Osteocyte (in vitro differentiated cells): ENCODE measurements at regions not wholly inside any gene's neighbourhood (a gene's known extent, or its start where the extent isn't known, plus 50 kb on each side); places are given as distances from the start of the nearest gene placed in this dataset.

ENCODE experiments used
- DNase-seq: peaks from one replicate; pipeline ENCODE4 v3.0.0; 2021; ENCODE audit warnings: mixed read lengths; ENCODE audit not compliant: unreplicated experiment; ENCODE audit errors: extremely low spot score
- H3K27ac Mint-ChIP-seq: one replicate; pipeline ENCODE4 v1.8.0; 2021; ENCODE audit warnings: mild to moderate bottlenecking, mixed read lengths; ENCODE audit not compliant: unreplicated experiment
- H3K27me3 Mint-ChIP-seq: one replicate; pipeline ENCODE4 v1.8.0; 2021; ENCODE audit warnings: mixed read lengths; ENCODE audit not compliant: unreplicated experiment
- H3K36me3 Mint-ChIP-seq: one replicate; pipeline ENCODE4 v1.8.0; 2021; ENCODE audit warnings: mixed read lengths; ENCODE audit not compliant: unreplicated experiment
- H3K4me1 Mint-ChIP-seq: one replicate; pipeline ENCODE4 v1.8.0; 2021; ENCODE audit warnings: mixed read lengths; ENCODE audit not compliant: unreplicated experiment
- H3K4me3 Mint-ChIP-seq: one replicate; pipeline ENCODE4 v1.8.0; 2021; ENCODE audit warnings: mild to moderate bottlenecking, moderate library complexity, mixed read lengths; ENCODE audit not compliant: unreplicated experiment
- H3K9me3 Mint-ChIP-seq: one replicate; pipeline ENCODE4 v1.8.0; 2021; ENCODE audit warnings: mixed read lengths; ENCODE audit not compliant: unreplicated experiment
- TF ChIP-seq, protein P1 (sequence below): fragments of 200-600 bp; sonication (generic); IDR thresholded peaks from 2 replicates; pipeline ENCODE4 v1.5.0; 2021; ENCODE audit warnings: antibody characterized with exemption, mild to moderate bottlenecking, moderate library complexity

GRCh38 chr18:2217356-2217755 lies 353.9 kb downstream of the METTL4 start:
- DNase-seq = no peak
- Mint-ChIP-seq H3K4me3 (no peak overlapping the region), H3K36me3 (no peaks in the 10 kb centered on the region), H3K9me3 (peaks cover 5% of the 10 kb centered on the region), H3K27me3 (peaks cover 44% of the 10 kb centered on the region), H3K27ac (no peak overlapping the region), H3K4me1 (no peaks in the 10 kb centered on the region)
- TF ChIP-seq, protein P1, sequence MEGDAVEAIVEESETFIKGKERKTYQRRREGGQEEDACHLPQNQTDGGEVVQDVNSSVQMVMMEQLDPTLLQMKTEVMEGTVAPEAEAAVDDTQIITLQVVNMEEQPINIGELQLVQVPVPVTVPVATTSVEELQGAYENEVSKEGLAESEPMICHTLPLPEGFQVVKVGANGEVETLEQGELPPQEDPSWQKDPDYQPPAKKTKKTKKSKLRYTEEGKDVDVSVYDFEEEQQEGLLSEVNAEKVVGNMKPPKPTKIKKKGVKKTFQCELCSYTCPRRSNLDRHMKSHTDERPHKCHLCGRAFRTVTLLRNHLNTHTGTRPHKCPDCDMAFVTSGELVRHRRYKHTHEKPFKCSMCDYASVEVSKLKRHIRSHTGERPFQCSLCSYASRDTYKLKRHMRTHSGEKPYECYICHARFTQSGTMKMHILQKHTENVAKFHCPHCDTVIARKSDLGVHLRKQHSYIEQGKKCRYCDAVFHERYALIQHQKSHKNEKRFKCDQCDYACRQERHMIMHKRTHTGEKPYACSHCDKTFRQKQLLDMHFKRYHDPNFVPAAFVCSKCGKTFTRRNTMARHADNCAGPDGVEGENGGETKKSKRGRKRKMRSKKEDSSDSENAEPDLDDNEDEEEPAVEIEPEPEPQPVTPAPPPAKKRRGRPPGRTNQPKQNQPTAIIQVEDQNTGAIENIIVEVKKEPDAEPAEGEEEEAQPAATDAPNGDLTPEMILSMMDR = no peak

DNA sequence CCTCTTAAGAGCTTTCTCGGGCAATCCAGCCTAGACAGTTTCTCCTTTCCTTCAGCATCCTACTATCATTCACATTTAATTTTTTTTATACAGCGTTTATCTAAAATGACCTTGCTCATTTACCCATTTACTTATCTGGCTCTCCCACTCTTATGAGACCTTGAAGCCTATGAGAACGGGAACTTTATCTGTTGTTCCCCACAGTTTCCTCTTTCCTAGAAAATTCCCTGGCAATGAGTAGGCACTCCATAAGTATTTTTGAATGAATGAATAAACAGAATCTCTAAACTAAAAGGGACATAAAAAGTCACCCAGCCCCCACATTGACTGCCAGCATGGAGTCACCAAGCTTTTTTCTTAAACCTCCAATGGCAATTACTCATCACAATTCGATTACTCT lies 353.2 kb downstream of the METTL4 start:
- TF ChIP-seq, protein P1 = no peak
- H3K27ac Mint-ChIP-seq = no peak overlapping the region
- H3K4me3 Mint-ChIP-seq = no peak overlapping the region
- H3K27me3 Mint-ChIP-seq = peaks cover 41% of the 10 kb centered on the region
- H3K9me3 Mint-ChIP-seq = peaks cover 5% of the 10 kb centered on the region
- no peaks in the 10 kb centered on the region for H3K36me3 Mint-ChIP-seq
- H3K4me1 Mint-ChIP-seq = no peaks in the 10 kb centered on the region
- no peak for DNase-seq

DNA sequence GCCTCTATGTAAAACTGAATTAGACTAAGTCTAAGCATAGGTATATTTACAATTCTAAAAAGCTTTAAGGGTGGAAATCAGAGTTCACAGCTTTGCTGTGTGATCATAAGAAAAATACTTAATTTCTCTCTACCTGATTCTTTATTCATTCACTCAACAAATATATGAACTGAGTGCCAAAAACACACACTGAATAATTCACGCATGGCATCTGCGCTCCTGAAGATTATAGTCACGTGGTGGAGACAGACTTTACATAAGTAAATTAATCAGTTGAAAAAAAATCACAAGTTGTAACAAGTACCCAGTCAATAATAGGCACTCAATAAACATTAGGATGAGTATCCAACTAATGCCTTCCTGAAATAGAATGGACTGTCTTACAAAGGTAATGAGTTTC lies 351.6 kb downstream of the METTL4 start:
- no peak for DNase-seq
- Mint-ChIP-seq H3K27ac (no peak overlapping the region), H3K27me3 (peaks cover 41% of the 10 kb centered on the region), H3K36me3 (no peaks in the 10 kb centered on the region), H3K4me1 (no peaks in the 10 kb centered on the region), H3K9me3 (no peaks in the 10 kb centered on the region), H3K4me3 (no peak overlapping the region)
- TF ChIP-seq, protein P1 = no peak

DNA sequence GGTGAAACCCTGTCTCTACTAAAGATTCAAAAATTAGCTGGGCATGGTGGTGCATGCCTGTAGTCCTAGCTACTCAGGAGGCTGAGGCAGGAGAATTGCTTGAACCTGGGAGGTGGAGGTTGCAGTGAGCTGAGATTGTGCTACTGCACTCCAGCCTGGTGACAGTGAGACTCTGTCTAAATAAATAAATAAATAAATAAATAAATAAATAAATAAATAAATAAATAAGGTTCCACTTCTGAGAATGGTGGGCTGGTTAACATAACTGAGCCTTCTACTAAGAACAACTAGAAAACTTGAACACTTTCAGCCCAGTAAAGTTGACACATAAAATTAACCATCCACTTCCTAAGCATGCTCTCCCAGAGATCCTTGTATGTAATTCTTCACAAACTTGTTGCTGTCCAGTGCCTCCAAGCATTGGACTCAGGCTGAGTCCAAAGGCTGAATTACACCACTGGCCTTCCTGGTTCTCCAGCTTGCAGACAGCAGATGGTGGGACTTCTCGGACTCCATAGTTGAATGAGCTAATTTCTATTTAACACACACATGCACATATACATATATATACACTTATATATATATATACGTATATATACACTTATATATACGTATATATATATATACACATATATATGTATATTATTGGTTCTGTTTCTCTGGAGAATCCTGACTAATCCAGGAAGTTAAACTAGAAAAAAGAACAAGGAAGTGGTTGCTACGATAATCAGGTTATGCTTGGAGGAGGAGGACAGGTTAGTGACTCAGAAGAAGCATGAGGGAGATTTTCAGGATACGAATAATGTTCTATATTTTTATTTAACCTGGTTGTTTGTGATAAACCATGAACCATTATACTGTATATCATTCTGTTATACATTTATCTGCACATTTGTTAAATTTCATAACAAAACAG lies 348.8 kb downstream of the METTL4 start:
- no peaks in the 10 kb centered on the region for H3K4me1 Mint-ChIP-seq
- H3K27ac Mint-ChIP-seq = no peak overlapping the region
- peaks cover 50% of the 10 kb centered on the region for H3K27me3 Mint-ChIP-seq
- H3K36me3 Mint-ChIP-seq = no peaks in the 10 kb centered on the region
- TF ChIP-seq, protein P1 = no peak
- H3K9me3 Mint-ChIP-seq = no peaks in the 10 kb centered on the region
- DNase-seq = no peak
- H3K4me3 Mint-ChIP-seq = no peak overlapping the region

DNA sequence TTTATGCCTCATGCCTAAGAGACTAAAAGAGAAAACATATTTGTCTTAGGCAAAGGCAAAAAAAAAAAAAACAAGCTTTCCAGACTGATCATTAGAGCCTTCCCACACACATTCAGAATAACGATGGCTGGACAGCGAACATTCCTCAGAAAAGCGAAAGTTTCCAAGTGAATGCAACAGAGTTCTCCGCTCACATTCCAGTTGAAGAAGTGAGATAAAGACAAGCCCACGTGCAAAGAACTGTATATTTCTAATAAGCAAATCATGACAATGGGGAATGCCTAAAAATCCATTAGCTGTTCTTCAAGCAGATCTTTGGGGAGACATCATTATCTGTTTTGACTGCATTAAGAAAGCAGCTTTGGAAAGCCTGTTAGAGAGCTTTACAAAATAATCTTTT lies 347.9 kb downstream of the METTL4 start:
- Mint-ChIP-seq H3K9me3 (no peaks in the 10 kb centered on the region), H3K27me3 (peaks cover 41% of the 10 kb centered on the region), H3K4me1 (no peaks in the 10 kb centered on the region), H3K27ac (no peak overlapping the region), H3K4me3 (no peak overlapping the region), H3K36me3 (no peaks in the 10 kb centered on the region)
- DNase-seq = no peak
- TF ChIP-seq, protein P1 = no peak
